ENCODE measurements at regions not wholly inside any gene's neighbourhood (a gene's known extent, or its start where the extent isn't known, plus 50 kb on each side); places are given as distances from the start of the nearest gene placed in this dataset.

- H3K27ac ChIP-seq (ENCODE audit: low read depth in 1 of 2, low read length in 2 of 2): no peak overlapping the region
- TF ChIP-seq FOXA1 (IDR thresholded peaks at IDR 0.05) (no peak), REST (IDR thresholded peaks at IDR 0.05) (no peak), NR2F2 (IDR thresholded peaks at IDR 0.05) (no peak), RAD21 (IDR thresholded peaks at IDR 0.05) (no peak)
- TF ChIP-seq, protein P1, sequence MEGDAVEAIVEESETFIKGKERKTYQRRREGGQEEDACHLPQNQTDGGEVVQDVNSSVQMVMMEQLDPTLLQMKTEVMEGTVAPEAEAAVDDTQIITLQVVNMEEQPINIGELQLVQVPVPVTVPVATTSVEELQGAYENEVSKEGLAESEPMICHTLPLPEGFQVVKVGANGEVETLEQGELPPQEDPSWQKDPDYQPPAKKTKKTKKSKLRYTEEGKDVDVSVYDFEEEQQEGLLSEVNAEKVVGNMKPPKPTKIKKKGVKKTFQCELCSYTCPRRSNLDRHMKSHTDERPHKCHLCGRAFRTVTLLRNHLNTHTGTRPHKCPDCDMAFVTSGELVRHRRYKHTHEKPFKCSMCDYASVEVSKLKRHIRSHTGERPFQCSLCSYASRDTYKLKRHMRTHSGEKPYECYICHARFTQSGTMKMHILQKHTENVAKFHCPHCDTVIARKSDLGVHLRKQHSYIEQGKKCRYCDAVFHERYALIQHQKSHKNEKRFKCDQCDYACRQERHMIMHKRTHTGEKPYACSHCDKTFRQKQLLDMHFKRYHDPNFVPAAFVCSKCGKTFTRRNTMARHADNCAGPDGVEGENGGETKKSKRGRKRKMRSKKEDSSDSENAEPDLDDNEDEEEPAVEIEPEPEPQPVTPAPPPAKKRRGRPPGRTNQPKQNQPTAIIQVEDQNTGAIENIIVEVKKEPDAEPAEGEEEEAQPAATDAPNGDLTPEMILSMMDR (IDR thresholded peaks at IDR 0.05; ENCODE audit: low read depth, low read length, missing input control): no peak
- TF ChIP-seq, protein P2, sequence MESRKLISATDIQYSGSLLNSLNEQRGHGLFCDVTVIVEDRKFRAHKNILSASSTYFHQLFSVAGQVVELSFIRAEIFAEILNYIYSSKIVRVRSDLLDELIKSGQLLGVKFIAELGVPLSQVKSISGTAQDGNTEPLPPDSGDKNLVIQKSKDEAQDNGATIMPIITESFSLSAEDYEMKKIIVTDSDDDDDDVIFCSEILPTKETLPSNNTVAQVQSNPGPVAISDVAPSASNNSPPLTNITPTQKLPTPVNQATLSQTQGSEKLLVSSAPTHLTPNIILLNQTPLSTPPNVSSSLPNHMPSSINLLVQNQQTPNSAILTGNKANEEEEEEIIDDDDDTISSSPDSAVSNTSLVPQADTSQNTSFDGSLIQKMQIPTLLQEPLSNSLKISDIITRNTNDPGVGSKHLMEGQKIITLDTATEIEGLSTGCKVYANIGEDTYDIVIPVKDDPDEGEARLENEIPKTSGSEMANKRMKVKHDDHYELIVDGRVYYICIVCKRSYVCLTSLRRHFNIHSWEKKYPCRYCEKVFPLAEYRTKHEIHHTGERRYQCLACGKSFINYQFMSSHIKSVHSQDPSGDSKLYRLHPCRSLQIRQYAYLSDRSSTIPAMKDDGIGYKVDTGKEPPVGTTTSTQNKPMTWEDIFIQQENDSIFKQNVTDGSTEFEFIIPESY (IDR thresholded peaks at IDR 0.05): no peak
- H3K4me1 ChIP-seq (ENCODE audit: control insufficient read depth in 4 of 4, insufficient read depth in 4 of 4, low read length in 3 of 4): no peaks in the 10 kb centered on the region
- 31% methylated on average over 1 of the region's 1 CpG for whole genome bisulfite sequencing
- peaks cover 0 to 3% (median 0%) of the 10 kb centered on the region in 4 donors for H3K27me3 ChIP-seq (ENCODE audit: control insufficient read depth in 4 of 4, insufficient read depth in 4 of 4, low read length in 3 of 4)
- no peak for DNase-seq (ENCODE audit: low spot score)
- H3K9ac ChIP-seq (ENCODE audit: low read depth in 1 of 2, low read length in 2 of 2): no peak overlapping the region
- H3K9me3 ChIP-seq (ENCODE audit: control insufficient read depth in 4 of 4, low read length in 3 of 4): no peaks in the 10 kb centered on the region
- no peaks in the 10 kb centered on the region for H3K36me3 ChIP-seq (ENCODE audit: control insufficient read depth in 4 of 4, insufficient read depth in 3 of 4, low read depth in 1 of 4, low read length in 3 of 4)
- no peak overlapping the region for H3K4me3 ChIP-seq (ENCODE audit: low read depth in 1 of 3, low read length in 3 of 3)
These were observed 143.1 kb upstream of the FRMPD4 start for GRCh38 chrX:11995146-11995545.

GRCh38 chrX:11996810-11997209 lies 141.5 kb upstream of the FRMPD4 start:
- no peak overlapping the region for H3K27ac ChIP-seq (ENCODE audit: low read depth in 1 of 2, low read length in 2 of 2)
- DNase-seq (ENCODE audit: low spot score): no peak
- TF ChIP-seq HNF4A (conservative IDR thresholded peaks at IDR 0.05) (no peak), JUND (IDR thresholded peaks at IDR 0.05) (no peak), EGR1 (IDR thresholded peaks at IDR 0.05; ENCODE audit: low read depth in 2 of 2) (no peak), FOXA1 (IDR thresholded peaks at IDR 0.05) (no peak), RXRA (IDR thresholded peaks at IDR 0.05) (no peak), GABPA (IDR thresholded peaks at IDR 0.05 in 1 of 2, conservative IDR thresholded peaks at IDR 0.05 in 1 of 2) (no peak)
- TF ChIP-seq, protein P1 (IDR thresholded peaks at IDR 0.05; ENCODE audit: low read depth, low read length, missing input control): no peak
- no peaks in the 10 kb centered on the region for H3K4me1 ChIP-seq (ENCODE audit: control insufficient read depth in 4 of 4, insufficient read depth in 4 of 4, low read length in 3 of 4)
- H3K36me3 ChIP-seq (ENCODE audit: control insufficient read depth in 4 of 4, insufficient read depth in 3 of 4, low read depth in 1 of 4, low read length in 3 of 4): no peaks in the 10 kb centered on the region
- WGBS: 38% methylated on average over 2 of the region's 2 CpGs
- H3K9ac ChIP-seq (ENCODE audit: low read depth in 1 of 2, low read length in 2 of 2): no peak overlapping the region
- no peak overlapping the region for H3K4me3 ChIP-seq (ENCODE audit: low read depth in 1 of 3, low read length in 3 of 3)
- H3K27me3 ChIP-seq (ENCODE audit: control insufficient read depth in 4 of 4, insufficient read depth in 4 of 4, low read length in 3 of 4): peaks cover 0 to 3% (median 0%) of the 10 kb centered on the region in 4 donors
- no peaks in the 10 kb centered on the region for H3K9me3 ChIP-seq (ENCODE audit: control insufficient read depth in 4 of 4, low read length in 3 of 4)
